H1 (cell line): ENCODE measurements at regions not wholly inside any gene's neighbourhood (a gene's known extent, or its start where the extent isn't known, plus 50 kb on each side); places are given as distances from the start of the nearest gene placed in this dataset.

ENCODE experiments used
- CTCF ChIA-PET: fragments of 300-600 bp; sonication (Branson Sonifier 250); formaldehyde crosslinking; loops from one replicate; lab custom pipeline; 2021; ENCODE audit not compliant: partially characterized antibody; lab: Charles Lee
- POLR2A ChIA-PET: fragments of 300-600 bp; sonication (Branson Sonifier 250); formaldehyde crosslinking; loops from one replicate; lab custom pipeline; 2021; ENCODE audit warnings: inconsistent platforms; ENCODE audit not compliant: partially characterized antibody; lab: Charles Lee
- DNase-seq, 2 experiments: peaks; one replicate each; pipeline versions ENCODE4 v3.0.0 to v3.0.0-alpha.2; 2010 to 2022; ENCODE audit warnings: low spot score in 2 of 2, low read depth in 1 of 2, mixed read lengths in 1 of 2
- FAIRE-seq: peaks from 2 replicates; lab custom pipeline; 2011; peaks lifted over from hg19 to GRCh38; lab: Jason Lieb, UNC
- H2AFZ ChIP-seq: 2 replicates; pipeline ENCODE4 v1.8.1; 2012; ENCODE audit warnings: low read length, inconsistent platforms
- H2AK5ac ChIP-seq: 2 replicates; pipeline ENCODE4 v1.6.1; 2013; ENCODE audit warnings: low read depth, low read length
- H2BK120ac ChIP-seq: replicated peaks from 2 replicates; pipeline ENCODE3; 2013; ENCODE audit warnings: low read depth, low read length, inconsistent platforms
- H2BK12ac ChIP-seq: 2 replicates; pipeline ENCODE4 v1.6.1; 2013; ENCODE audit warnings: low read depth, low read length
- H2BK15ac ChIP-seq: 2 replicates; pipeline ENCODE4 v1.6.1; 2013; ENCODE audit warnings: low read length
- H2BK20ac ChIP-seq: 2 replicates; pipeline ENCODE4 v1.6.1; 2013; ENCODE audit warnings: low read length
- H2BK5ac ChIP-seq: 2 replicates; pipeline ENCODE4 v1.6.1; 2013; ENCODE audit warnings: low read depth, low read length
- H3K14ac ChIP-seq: 2 replicates; pipeline ENCODE4 v1.6.1; 2013; ENCODE audit warnings: inconsistent platforms; ENCODE audit not compliant: insufficient read length
- H3K18ac ChIP-seq: 2 replicates; pipeline ENCODE4 v1.6.1; 2013; ENCODE audit warnings: low read length; ENCODE audit errors: extremely low read depth
- H3K23ac ChIP-seq: 2 replicates; pipeline ENCODE4 v1.6.1; 2013; ENCODE audit warnings: inconsistent platforms; ENCODE audit not compliant: insufficient read length
- H3K23me2 ChIP-seq: 2 replicates; pipeline ENCODE4 v1.6.1; 2013; ENCODE audit warnings: low read depth, low read length
- H3K27ac ChIP-seq: 2 replicates; pipeline ENCODE4 v1.6.1; 2011; ENCODE audit warnings: low read depth, low read length, inconsistent platforms
- H3K27me3 ChIP-seq, 4 experiments: replicated peaks in 1 of 4; 1 replicate in 1 of 4; 2 replicates in 3 of 4; pipeline versions ENCODE4 v1.6.1 to v1.8.1; 2011 to 2013; ENCODE audit warnings: low read length in 3 of 4, mild to moderate bottlenecking in 3 of 4, inconsistent platforms in 2 of 4, mixed read lengths in 2 of 4, moderate library complexity in 1 of 4; ENCODE audit not compliant: control insufficient read depth in 3 of 4, insufficient read depth in 3 of 4; ENCODE audit errors: extremely low read depth in 1 of 4
- H3K36me3 ChIP-seq, 4 experiments: 2 replicates each; pipeline versions ENCODE4 v1.6.1 to v1.8.1; 2011 to 2013; ENCODE audit warnings: mild to moderate bottlenecking in 4 of 4, low read length in 3 of 4, moderate library complexity in 2 of 4, control low read depth in 1 of 4, inconsistent platforms in 1 of 4; ENCODE audit not compliant: insufficient read depth in 4 of 4, control insufficient read depth in 2 of 4
- H3K4ac ChIP-seq: replicated peaks from 2 replicates; pipeline ENCODE3; 2013; ENCODE audit warnings: low read length, low read depth, mixed read lengths, inconsistent platforms; ENCODE audit not compliant: insufficient read length
- H3K4me1 ChIP-seq, 4 experiments: replicated peaks in 1 of 4; 1 replicate in 1 of 4; 2 replicates in 3 of 4; pipeline versions ENCODE4 v1.6.1 to v1.8.1; 2011 to 2013; ENCODE audit warnings: low read length in 3 of 4, inconsistent platforms in 2 of 4, mixed read lengths in 1 of 4; ENCODE audit not compliant: insufficient read depth in 4 of 4, control insufficient read depth in 3 of 4
- H3K4me2 ChIP-seq, 2 experiments: 2 replicates each; pipeline versions ENCODE4 v1.6.1 to v1.8.1; 2011 to 2013; ENCODE audit warnings: low read depth in 2 of 2, low read length in 2 of 2, control low read depth in 1 of 2, inconsistent platforms in 1 of 2, mild to moderate bottlenecking in 1 of 2; ENCODE audit not compliant: insufficient read depth in 1 of 2
- H3K4me3 ChIP-seq, 4 experiments: fragments of 200-600, 300-600 bp in 1 of 4; sonication (generic), shearing (Covaris generic), sonication (Bioruptor Twin) in 1 of 4; 2 replicates each; pipeline versions ENCODE4 v1.5.1 to v1.8.1; 2011 to 2016; ENCODE audit warnings: low read length in 4 of 4, low read depth in 3 of 4, control low read depth in 2 of 4, inconsistent platforms in 2 of 4, mild to moderate bottlenecking in 2 of 4, mixed read lengths in 1 of 4, moderate library complexity in 1 of 4; ENCODE audit not compliant: insufficient read depth in 2 of 4; ENCODE audit errors: extremely low read depth in 1 of 4
- H3K56ac ChIP-seq: replicated peaks from 2 replicates; pipeline ENCODE3; 2013; ENCODE audit warnings: low read depth, mild to moderate bottlenecking, mixed read lengths, low read length, inconsistent platforms; ENCODE audit not compliant: insufficient read length
- H3K79me1 ChIP-seq: 2 replicates; pipeline ENCODE4 v1.6.1; 2013; ENCODE audit warnings: low read depth, low read length, control low read depth
- H3K79me2 ChIP-seq, 2 experiments: 2 replicates each; pipeline versions ENCODE4 v1.6.1 to v1.8.1; 2012 to 2013; ENCODE audit warnings: low read length in 2 of 2, mild to moderate bottlenecking in 2 of 2, inconsistent platforms in 1 of 2; ENCODE audit not compliant: insufficient read depth in 2 of 2, control insufficient read depth in 1 of 2
- H3K9ac ChIP-seq, 4 experiments: replicated peaks in 1 of 4; 1 replicate in 1 of 4; 2 replicates in 3 of 4; pipeline versions ENCODE4 v1.6.1 to v1.8.1; 2011 to 2013; ENCODE audit warnings: low read depth in 3 of 4, low read length in 3 of 4, control low read depth in 2 of 4, mild to moderate bottlenecking in 2 of 4, moderate library complexity in 2 of 4, inconsistent platforms in 1 of 4; ENCODE audit errors: extremely low read depth in 1 of 4
- H3K9me3 ChIP-seq, 2 experiments: 2 replicates each; pipeline versions ENCODE4 v1.6.1 to v1.8.1; 2012 to 2013; ENCODE audit warnings: mild to moderate bottlenecking in 2 of 2, moderate library complexity in 2 of 2, control low read depth in 1 of 2, inconsistent platforms in 1 of 2, low read depth in 1 of 2, low read length in 1 of 2, mixed read lengths in 1 of 2; ENCODE audit not compliant: insufficient read depth in 2 of 2
- H4K20me1 ChIP-seq, 2 experiments: replicated peaks in 1 of 2; 2 replicates each; pipeline versions ENCODE3 to v1.8.1; 2011 to 2013; ENCODE audit warnings: inconsistent platforms in 2 of 2, low read length in 2 of 2, mild to moderate bottlenecking in 1 of 2; ENCODE audit not compliant: insufficient read depth in 2 of 2, control insufficient read depth in 1 of 2
- H4K5ac ChIP-seq: 2 replicates; pipeline ENCODE4 v1.6.1; 2013; ENCODE audit warnings: low read length, low read depth, mixed read lengths, inconsistent platforms; ENCODE audit not compliant: insufficient read length
- H4K8ac ChIP-seq: 2 replicates; pipeline ENCODE4 v1.8.0; 2013; ENCODE audit warnings: mild to moderate bottlenecking, moderate library complexity, low read length, inconsistent platforms; ENCODE audit not compliant: insufficient read depth; ENCODE audit errors: extremely low read depth
- H4K91ac ChIP-seq: replicated peaks from 2 replicates; pipeline ENCODE3; 2013; ENCODE audit warnings: low read length, mixed read lengths, inconsistent platforms; ENCODE audit not compliant: insufficient read length
- BRCA1 ChIP-seq: IDR thresholded peaks from 2 replicates; pipeline ENCODE4 v1.6.1; 2012; ENCODE audit warnings: low read depth, low read length, improper control_type of control experiment
- RBBP5 ChIP-seq: IDR thresholded peaks from 2 replicates; pipeline ENCODE4 v1.7.1; 2012; ENCODE audit warnings: low read depth, mild to moderate bottlenecking, inconsistent platforms, low read length, moderate library complexity, borderline replicate concordance
- RFX5 ChIP-seq: IDR thresholded peaks from 2 replicates; pipeline ENCODE4 v1.6.1; 2011; ENCODE audit warnings: low read depth, low read length, improper control_type of control experiment, borderline replicate concordance
- SP2 ChIP-seq: IDR thresholded peaks from 2 replicates; pipeline ENCODE4 v1.6.1; 2012; ENCODE audit warnings: mild to moderate bottlenecking, low read length, inconsistent platforms
- SP4 ChIP-seq: IDR thresholded peaks from 2 replicates; pipeline ENCODE4 v1.6.1; 2012; ENCODE audit warnings: low read length, inconsistent platforms
- WGBS, 2 experiments: shearing (Covaris generic) in 1 of 2; methylation state at CpG; one replicate each; pipeline versions ENCODE4 v1.1.6 to v1.1.7; 2013 to 2015; ENCODE audit warnings: low lambda C conversion rate in 2 of 2, mixed read lengths in 2 of 2, inconsistent platforms in 1 of 2, low coverage in 1 of 2, missing lambda C conversion rate in 1 of 2; ENCODE audit not compliant: insufficient replicate concordance in 2 of 2, insufficient coverage in 1 of 2, insufficient read length in 1 of 2; ENCODE audit errors: extremely low coverage in 1 of 2, missing lambda C conversion rate in 1 of 2; 5-methylcytosine and 5-hydroxymethylcytosine counted together
- TF ChIP-seq, protein P1 (sequence below): IDR thresholded peaks from 2 replicates; pipeline ENCODE4 v1.6.1; 2011; ENCODE audit warnings: low read length, improper control_type of control experiment

GRCh38 chr10:78529262-78529661, 495.6 kb downstream of the RPS24 start:
- H2BK20ac ChIP-seq: no peak overlapping the region
- no peaks in the 10 kb centered on the region for H3K79me1 ChIP-seq
- H2BK15ac ChIP-seq: no peak overlapping the region
- H3K4ac ChIP-seq: no peak overlapping the region
- peaks cover 0 to 9% (median 4%) of the 10 kb centered on the region in 4 experiments; a peak in 3 of 7 replicates for H3K4me1 ChIP-seq
- H2BK12ac ChIP-seq: no peak overlapping the region
- CTCF ChIA-PET: interaction anchor here (0.7 to 1.3 kb wide), 2 partner anchors 129 to 152 kb away, joined by 4 to 5 read pairs; no protein-coding TSS in a partner anchor
- POLR2A ChIA-PET: no interaction called here
- no peaks in the 10 kb centered on the region for H4K20me1 ChIP-seq
- H3K4me3 ChIP-seq: no peak overlapping the region
- H3K27me3 ChIP-seq: no peaks in the 10 kb centered on the region
- H4K8ac ChIP-seq: no peak overlapping the region
- no peak overlapping the region for H4K5ac ChIP-seq
- no peaks in the 10 kb centered on the region for H3K79me2 ChIP-seq
- H2BK5ac ChIP-seq: no peak overlapping the region
- H3K4me2 ChIP-seq: no peak overlapping the region
- no peak for DNase-seq
- peaks cover 7 to 10% of the 10 kb centered on the region in 2 experiments; a peak in 2 of 4 replicates for H3K9me3 ChIP-seq
- H3K56ac ChIP-seq: no peak overlapping the region
- H3K9ac ChIP-seq: no peak overlapping the region
- no peak overlapping the region for H3K18ac ChIP-seq
- no peak overlapping the region for H2BK120ac ChIP-seq
- no peak overlapping the region for H3K23ac ChIP-seq
- no peaks in the 10 kb centered on the region for H3K36me3 ChIP-seq
- H3K14ac ChIP-seq: no peak overlapping the region
- no peaks in the 10 kb centered on the region for H3K23me2 ChIP-seq
- no peak overlapping the region for H3K27ac ChIP-seq
- no peak overlapping the region for H4K91ac ChIP-seq
- H2AFZ ChIP-seq: peak overlapping the region; percentile 94; the same call in 1 of the 2 replicates
- H2AK5ac ChIP-seq: no peak overlapping the region
- no peak for FAIRE-seq
- 89% methylated on average over 2 of the region's 2 CpGs; no CpG with 5 or more reads in 1 of the 2 experiments for WGBS, 2 experiments
- TF ChIP-seq, protein P1, sequence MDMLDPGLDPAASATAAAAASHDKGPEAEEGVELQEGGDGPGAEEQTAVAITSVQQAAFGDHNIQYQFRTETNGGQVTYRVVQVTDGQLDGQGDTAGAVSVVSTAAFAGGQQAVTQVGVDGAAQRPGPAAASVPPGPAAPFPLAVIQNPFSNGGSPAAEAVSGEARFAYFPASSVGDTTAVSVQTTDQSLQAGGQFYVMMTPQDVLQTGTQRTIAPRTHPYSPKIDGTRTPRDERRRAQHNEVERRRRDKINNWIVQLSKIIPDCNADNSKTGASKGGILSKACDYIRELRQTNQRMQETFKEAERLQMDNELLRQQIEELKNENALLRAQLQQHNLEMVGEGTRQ: no peak
- TF ChIP-seq SP2 (no peak), RBBP5 (no peak), RFX5 (no peak), SP4 (no peak), BRCA1 (no peak)
